Caco-2 (cell line): ENCODE measurements at regions not wholly inside any gene's neighbourhood (a gene's known extent, or its start where the extent isn't known, plus 50 kb on each side); places are given as distances from the start of the nearest gene placed in this dataset.
"Not testable (repeated sequence)": the region's sequence is repeated elsewhere in the genome, so short reads cannot be mapped to it uniquely, and the experiment has no call there.

Experiments used
- BruUV-seq: library from RNA; stranded (reverse); fragments of 400-500 nt; replicated peaks from 2 replicates; lab custom pipeline; 2021; lab: Mats Ljungman, UMichigan
- CTCF ChIA-PET: fragments of 300-600 bp; sonication (Branson Sonifier 250); formaldehyde crosslinking; loops from one replicate; lab custom pipeline; 2022; ENCODE audit warnings: antibody characterized with exemption; lab: Charles Lee
- POLR2A ChIA-PET: fragments of 300-600 bp; sonication (Branson Sonifier 250); formaldehyde crosslinking; loops from one replicate; lab custom pipeline; 2022; ENCODE audit warnings: antibody characterized with exemption; lab: Charles Lee
- DNase-seq, 2 experiments: peaks; one replicate each; pipeline versions ENCODE4 v3.0.0 to v3.0.0-alpha.2; 2020 to 2022
- H3K27me3 ChIP-seq: replicated peaks from 2 replicates; pipeline ENCODE4 v1.6.0; 2011; ENCODE audit warnings: low read length; ENCODE audit not compliant: control insufficient read depth, insufficient read depth
- H3K36me3 ChIP-seq: 2 replicates; pipeline ENCODE4 v1.5.1; 2011; ENCODE audit warnings: low read length; ENCODE audit not compliant: control insufficient read depth, insufficient read depth
- H3K4me1 ChIP-seq: fragments of 250-450 bp; sonication (Bioruptor Pico); 2 replicates; pipeline ENCODE4 v1.5.1; 2020; ENCODE audit warnings: mild to moderate bottlenecking
- H3K4me3 ChIP-seq: 2 replicates; pipeline ENCODE4 v1.5.1; 2011; ENCODE audit warnings: low read depth, mild to moderate bottlenecking, control low read depth, low read length
- H3K9me3 ChIP-seq: fragments of 250-450 bp; sonication (Bioruptor Pico); 2 replicates; pipeline ENCODE4 v1.5.1; 2020; ENCODE audit warnings: mild to moderate bottlenecking, moderate library complexity
- H3K27ac Mint-ChIP-seq: one replicate; pipeline ENCODE4 v1.8.0; 2022; ENCODE audit warnings: mixed read lengths; ENCODE audit not compliant: unreplicated experiment
- H3K27me3 Mint-ChIP-seq: one replicate; pipeline ENCODE4 v1.8.0; 2022; ENCODE audit warnings: mixed read lengths; ENCODE audit not compliant: insufficient read depth, unreplicated experiment
- H3K36me3 Mint-ChIP-seq: one replicate; pipeline ENCODE4 v1.8.0; 2022; ENCODE audit warnings: mild to moderate bottlenecking, mixed read lengths; ENCODE audit not compliant: insufficient read depth, unreplicated experiment
- H3K4me1 Mint-ChIP-seq: one replicate; pipeline ENCODE4 v1.8.0; 2022; ENCODE audit warnings: low read depth, mixed read lengths; ENCODE audit not compliant: unreplicated experiment
- H3K4me3 Mint-ChIP-seq: one replicate; pipeline ENCODE4 v1.8.0; 2022; ENCODE audit warnings: mild to moderate bottlenecking, moderate library complexity, mixed read lengths; ENCODE audit not compliant: unreplicated experiment
- H3K9me3 Mint-ChIP-seq: one replicate; pipeline ENCODE4 v1.8.0; 2022; ENCODE audit warnings: mixed read lengths; ENCODE audit not compliant: unreplicated experiment
- intact Hi-C: fragments of 100-400 bp; cut with micrococcal nuclease; formaldehyde crosslinking; loops from one replicate; pipeline ENCODE4 v1.10.0; 2022; ENCODE audit not compliant: unreplicated experiment
- TF ChIP-seq, protein P1 (sequence below), 2 experiments: fragments of 200-600 bp in 1 of 2; IDR thresholded peaks; 1 replicate in 1 of 2; 2 replicates in 1 of 2; pipeline versions ENCODE4 v1.5.1 to v1.8.0; 2011 to 2022; ENCODE audit warnings: antibody characterized with exemption in 1 of 2, control low read depth in 1 of 2, inconsistent platforms in 1 of 2, low read depth in 1 of 2, low read length in 1 of 2, mild to moderate bottlenecking in 1 of 2, moderate library complexity in 1 of 2; ENCODE audit not compliant: insufficient read depth in 1 of 2, severe bottlenecking in 1 of 2, unreplicated experiment in 1 of 2

GRCh38 chr7:110548372-110548771 is 542.6 kb upstream of the LRRN3 start:
- H3K4me3 Mint-ChIP-seq = no peak overlapping the region

GRCh38 chr7:110557136-110557535 is 533.8 kb upstream of the LRRN3 start:
- no peak for DNase-seq
- Mint-ChIP-seq H3K36me3 (no peaks in the 10 kb centered on the region), H3K4me3 (no peak overlapping the region), H3K27me3 (no peaks in the 10 kb centered on the region), H3K9me3 (peaks cover 10% of the 10 kb centered on the region), H3K4me1 (no peaks in the 10 kb centered on the region), H3K27ac (no peak overlapping the region)
- Histone ChIP-seq H3K4me3 (no peak overlapping the region), H3K27me3 (no peaks in the 10 kb centered on the region), H3K4me1 (no peaks in the 10 kb centered on the region), H3K36me3 (no peaks in the 10 kb centered on the region), H3K9me3 (no peaks in the 10 kb centered on the region)
- POLR2A ChIA-PET = no interaction called here
- TF ChIP-seq, protein P1, sequence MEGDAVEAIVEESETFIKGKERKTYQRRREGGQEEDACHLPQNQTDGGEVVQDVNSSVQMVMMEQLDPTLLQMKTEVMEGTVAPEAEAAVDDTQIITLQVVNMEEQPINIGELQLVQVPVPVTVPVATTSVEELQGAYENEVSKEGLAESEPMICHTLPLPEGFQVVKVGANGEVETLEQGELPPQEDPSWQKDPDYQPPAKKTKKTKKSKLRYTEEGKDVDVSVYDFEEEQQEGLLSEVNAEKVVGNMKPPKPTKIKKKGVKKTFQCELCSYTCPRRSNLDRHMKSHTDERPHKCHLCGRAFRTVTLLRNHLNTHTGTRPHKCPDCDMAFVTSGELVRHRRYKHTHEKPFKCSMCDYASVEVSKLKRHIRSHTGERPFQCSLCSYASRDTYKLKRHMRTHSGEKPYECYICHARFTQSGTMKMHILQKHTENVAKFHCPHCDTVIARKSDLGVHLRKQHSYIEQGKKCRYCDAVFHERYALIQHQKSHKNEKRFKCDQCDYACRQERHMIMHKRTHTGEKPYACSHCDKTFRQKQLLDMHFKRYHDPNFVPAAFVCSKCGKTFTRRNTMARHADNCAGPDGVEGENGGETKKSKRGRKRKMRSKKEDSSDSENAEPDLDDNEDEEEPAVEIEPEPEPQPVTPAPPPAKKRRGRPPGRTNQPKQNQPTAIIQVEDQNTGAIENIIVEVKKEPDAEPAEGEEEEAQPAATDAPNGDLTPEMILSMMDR (IDR thresholded peaks at IDR 0.05; ENCODE audit: insufficient read depth in 1 of 2, low read depth in 1 of 2, low read length in 1 of 2, severe bottlenecking in 1 of 2, unreplicated experiment in 1 of 2) = no peak
- CTCF ChIA-PET = no interaction called here
- BruUV-seq = no TSS peak
- intact Hi-C loops = no loop called here

More at GRCh38 chr7:110548372-110548771, 542.6 kb upstream of the LRRN3 start:
- no peaks in the 10 kb centered on the region for H3K4me1 ChIP-seq
- no peaks in the 10 kb centered on the region for H3K9me3 ChIP-seq
- Mint-ChIP-seq H3K27me3 (peaks cover 3% of the 10 kb centered on the region), H3K9me3 (no peaks in the 10 kb centered on the region), H3K4me1 (no peaks in the 10 kb centered on the region), H3K27ac (no peak overlapping the region), H3K36me3 (no peaks in the 10 kb centered on the region)
- no peak overlapping the region for H3K4me3 ChIP-seq
- ChIA-PET CTCF (no interaction called here), POLR2A (no interaction called here)
- H3K27me3 ChIP-seq = no peaks in the 10 kb centered on the region
- no TSS peak for BruUV-seq
- no peaks in the 10 kb centered on the region for H3K36me3 ChIP-seq
- DNase-seq = no peak
- intact Hi-C loops = no loop called here
- TF ChIP-seq, protein P1 (IDR thresholded peaks at IDR 0.05; ENCODE audit: insufficient read depth in 1 of 2, low read depth in 1 of 2, low read length in 1 of 2, severe bottlenecking in 1 of 2, unreplicated experiment in 1 of 2) = no peak

- BruUV-seq, H3K4me3 Mint-ChIP-seq, CTCF ChIA-PET, H3K4me1 Mint-ChIP-seq, H3K4me3 ChIP-seq, H3K36me3 Mint-ChIP-seq, H3K4me1 ChIP-seq, H3K27ac Mint-ChIP-seq, H3K36me3 ChIP-seq, POLR2A ChIA-PET, H3K27me3 ChIP-seq, H3K27me3 Mint-ChIP-seq, intact Hi-C loops, DNase-seq, H3K9me3 Mint-ChIP-seq, H3K9me3 ChIP-seq: not testable (repeated sequence)
Observed at GRCh38 chr7:110563286-110563685, 527.6 kb upstream of the LRRN3 start.

DNA sequence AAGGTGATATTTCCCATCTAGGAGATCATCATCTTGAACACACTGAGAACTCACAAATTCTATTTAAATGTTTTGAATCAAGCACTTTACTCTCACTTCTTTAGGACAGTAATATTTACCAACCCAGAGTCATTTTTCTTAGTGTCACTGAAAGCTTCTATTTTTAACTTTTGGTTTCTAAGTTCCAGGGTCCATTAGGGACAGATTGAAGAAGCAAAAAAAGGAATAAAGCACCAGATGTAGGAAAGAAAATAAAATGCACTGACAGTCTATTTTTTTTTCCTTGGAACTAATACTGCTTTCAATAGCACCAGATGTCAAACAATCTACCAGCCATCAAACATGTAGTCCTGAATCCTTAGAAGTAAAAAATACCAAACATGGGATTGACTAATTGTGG is 526.7 kb upstream of the LRRN3 start:
- Mint-ChIP-seq H3K9me3 (no peaks in the 10 kb centered on the region), H3K4me3 (no peak overlapping the region), H3K36me3 (no peaks in the 10 kb centered on the region), H3K27ac (no peak overlapping the region), H3K27me3 (no peaks in the 10 kb centered on the region), H3K4me1 (no peaks in the 10 kb centered on the region)
- H3K27me3 ChIP-seq = no peaks in the 10 kb centered on the region
- no peaks in the 10 kb centered on the region for H3K9me3 ChIP-seq
- POLR2A ChIA-PET = no interaction called here
- CTCF ChIA-PET = no interaction called here
- DNase-seq = no peak
- H3K36me3 ChIP-seq = no peaks in the 10 kb centered on the region
- no TSS peak for BruUV-seq
- intact Hi-C loops = no loop called here
- no peak overlapping the region for H3K4me3 ChIP-seq
- TF ChIP-seq, protein P1 (IDR thresholded peaks at IDR 0.05; ENCODE audit: insufficient read depth in 1 of 2, low read depth in 1 of 2, low read length in 1 of 2, severe bottlenecking in 1 of 2, unreplicated experiment in 1 of 2) = no peak
- no peaks in the 10 kb centered on the region for H3K4me1 ChIP-seq
